Upper lobe of right lung (tissue), 1 donor: ENCODE measurements at regions not wholly inside any gene's neighbourhood (a gene's known extent, or its start where the extent isn't known, plus 50 kb on each side); places are given as distances from the start of the nearest gene placed in this dataset.

ENCODE experiments used
- ATAC-seq: fragments of 200-7000 bp; cut with Tn5 transposase; one replicate; pipeline ENCODE4 v1.9.1; 2020; ENCODE audit warnings: mild to moderate bottlenecking, moderate library complexity
- DNase-seq: peaks from one replicate; pipeline ENCODE4 v3.0.0-alpha.2; 2020
- H3K27ac ChIP-seq: fragments of 200-600 bp; one replicate; pipeline ENCODE4 v1.8.0; 2022
- H3K27me3 ChIP-seq: fragments of 200-600 bp; one replicate; pipeline ENCODE4 v1.8.0; 2022; ENCODE audit warnings: mild to moderate bottlenecking
- H3K36me3 ChIP-seq: fragments of 200-600 bp; one replicate; pipeline ENCODE4 v1.8.0; 2022
- H3K4me1 ChIP-seq: fragments of 200-600 bp; one replicate; pipeline ENCODE4 v1.8.0; 2022
- H3K4me3 ChIP-seq: fragments of 200-600 bp; one replicate; pipeline ENCODE4 v1.8.0; 2022; ENCODE audit warnings: mild to moderate bottlenecking
- H3K9me3 ChIP-seq: fragments of 200-600 bp; one replicate; pipeline ENCODE4 v1.8.0; 2022
- CTCF ChIP-seq: fragments of 200-600 bp; IDR thresholded peaks from one replicate; pipeline ENCODE4 v1.8.0; 2022; ENCODE audit warnings: antibody characterized with exemption
- intact Hi-C: fragments of 100-400 bp; cut with DNase I; formaldehyde crosslinking; loops from one replicate; pipeline ENCODE4 v1.11.0; 2022
- donor health status: DM: no; HTN: yes; CAD: no; lungs with severe emphysema.

GRCh38 chr5:125595845-125596244 lies 827.4 kb upstream of the GRAMD2B start:
- H3K27me3 ChIP-seq: no peaks in the 10 kb centered on the region
- no peak overlapping the region for H3K4me3 ChIP-seq
- H3K9me3 ChIP-seq: no peaks in the 10 kb centered on the region
- H3K4me1 ChIP-seq: no peaks in the 10 kb centered on the region
- no peak for DNase-seq
- ATAC-seq: no peak
- TF ChIP-seq CTCF: no peak
- no peaks in the 10 kb centered on the region for H3K36me3 ChIP-seq
- H3K27ac ChIP-seq: no peak overlapping the region
- intact Hi-C loops: no loop called here

- Histone ChIP-seq H3K36me3 (no peaks in the 10 kb centered on the region), H3K4me3 (no peak overlapping the region), H3K27me3 (no peaks in the 10 kb centered on the region), H3K4me1 (no peaks in the 10 kb centered on the region), H3K27ac (no peak overlapping the region), H3K9me3 (no peaks in the 10 kb centered on the region)
- DNase-seq (no peak), ATAC-seq (no peak)
- intact Hi-C loops: no loop called here
- no peak for TF ChIP-seq CTCF
Measured at GRCh38 chr5:125597338-125597737, 825.9 kb upstream of the GRAMD2B start.

- intact Hi-C loops: no loop called here
Measured at GRCh38 chr5:125600559-125600958, 822.6 kb upstream of the GRAMD2B start.

GRCh38 chr5:125602184-125602583 lies 821.0 kb upstream of the GRAMD2B start:
- no peak overlapping the region for H3K4me3 ChIP-seq
- ATAC-seq (no peak), DNase-seq (no peak)
- H3K36me3 ChIP-seq: no peaks in the 10 kb centered on the region
- TF ChIP-seq CTCF: no peak
- H3K9me3 ChIP-seq: no peaks in the 10 kb centered on the region
- no peak overlapping the region for H3K27ac ChIP-seq
- H3K4me1 ChIP-seq: no peaks in the 10 kb centered on the region
- H3K27me3 ChIP-seq: no peaks in the 10 kb centered on the region
- intact Hi-C loops: no loop called here

More at GRCh38 chr5:125600559-125600958, 822.6 kb upstream of the GRAMD2B start:
- Histone ChIP-seq H3K27me3 (no peaks in the 10 kb centered on the region), H3K27ac (no peak overlapping the region), H3K9me3 (no peaks in the 10 kb centered on the region), H3K4me1 (no peaks in the 10 kb centered on the region), H3K36me3 (no peaks in the 10 kb centered on the region), H3K4me3 (no peak overlapping the region)
- DNase-seq (no peak), ATAC-seq (no peak)
- no peak for TF ChIP-seq CTCF

- H3K4me3 ChIP-seq: no peak overlapping the region
- H3K27me3 ChIP-seq: no peaks in the 10 kb centered on the region
- no peaks in the 10 kb centered on the region for H3K36me3 ChIP-seq
- no peaks in the 10 kb centered on the region for H3K4me1 ChIP-seq
- TF ChIP-seq CTCF: no peak
- H3K9me3 ChIP-seq: no peaks in the 10 kb centered on the region
- intact Hi-C loops: no loop called here
- ATAC-seq: no peak
- no peak for DNase-seq
- no peak overlapping the region for H3K27ac ChIP-seq
Measured at GRCh38 chr5:125603321-125603720, 819.9 kb upstream of the GRAMD2B start.

- no peak for TF ChIP-seq CTCF
- no peaks in the 10 kb centered on the region for H3K36me3 ChIP-seq
- intact Hi-C loops: no loop called here
Measured at GRCh38 chr5:125604104-125604503, 819.1 kb upstream of the GRAMD2B start.

More at GRCh38 chr5:125604104-125604503, 819.1 kb upstream of the GRAMD2B start:
- ATAC-seq (no peak), DNase-seq (no peak)
- no peaks in the 10 kb centered on the region for H3K27me3 ChIP-seq
- no peaks in the 10 kb centered on the region for H3K4me1 ChIP-seq
- H3K9me3 ChIP-seq: no peaks in the 10 kb centered on the region
- H3K4me3 ChIP-seq: no peak overlapping the region
- no peak overlapping the region for H3K27ac ChIP-seq
